ENCODE measurements at regions not wholly inside any gene's neighbourhood (a gene's known extent, or its start where the extent isn't known, plus 50 kb on each side); places are given as distances from the start of the nearest gene placed in this dataset.

DNA sequence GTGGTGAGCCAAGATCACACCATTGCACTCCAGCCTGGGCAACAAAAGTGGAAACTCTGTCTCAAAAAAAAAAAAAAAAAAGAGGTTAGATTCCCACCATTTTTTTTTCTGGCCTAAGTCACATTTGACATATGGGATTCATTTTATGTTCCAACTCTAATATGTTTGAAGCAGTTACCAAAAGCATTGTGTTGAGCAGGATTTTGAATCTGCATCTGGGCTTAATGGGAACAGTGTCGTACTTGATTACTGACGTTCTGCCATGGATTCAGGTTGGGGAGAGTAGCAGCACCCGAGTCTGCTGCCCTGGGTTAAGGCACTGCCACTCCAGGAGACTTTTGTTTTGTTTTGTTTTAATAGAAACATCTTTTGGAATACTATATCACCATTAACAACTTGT is 348.7 kb upstream of the TBL1XR1 start:
- DNase-seq = no peak

GRCh38 chr3:177547711-177548350 is 350.5 kb upstream of the TBL1XR1 start:
- no peak for DNase-seq

DNA sequence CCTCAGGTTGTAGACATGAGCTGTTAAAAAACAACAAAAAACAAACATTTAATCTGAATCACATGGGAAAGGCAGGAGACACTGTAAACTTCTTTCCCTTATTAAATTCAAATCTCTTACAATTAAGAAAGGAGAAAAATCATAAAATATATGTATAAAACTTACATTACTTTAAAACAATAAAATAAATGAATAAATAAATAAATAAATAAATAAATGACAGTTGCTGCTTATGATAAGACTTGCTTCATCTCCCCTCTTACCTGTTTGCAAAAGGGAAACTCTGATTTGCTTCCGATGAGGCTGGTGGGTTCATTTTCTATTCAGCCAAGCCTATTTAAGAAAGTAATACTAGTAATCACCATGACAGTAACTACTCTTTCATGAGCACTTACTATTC is 353.4 kb upstream of the TBL1XR1 start:
- DNase-seq = no peak

GRCh38 chr3:177551431-177551836 is 354.2 kb upstream of the TBL1XR1 start:
- no peak for DNase-seq

- DNase-seq = no peak
These were observed 354.8 kb upstream of the TBL1XR1 start for GRCh38 chr3:177552051-177552450.

DNA sequence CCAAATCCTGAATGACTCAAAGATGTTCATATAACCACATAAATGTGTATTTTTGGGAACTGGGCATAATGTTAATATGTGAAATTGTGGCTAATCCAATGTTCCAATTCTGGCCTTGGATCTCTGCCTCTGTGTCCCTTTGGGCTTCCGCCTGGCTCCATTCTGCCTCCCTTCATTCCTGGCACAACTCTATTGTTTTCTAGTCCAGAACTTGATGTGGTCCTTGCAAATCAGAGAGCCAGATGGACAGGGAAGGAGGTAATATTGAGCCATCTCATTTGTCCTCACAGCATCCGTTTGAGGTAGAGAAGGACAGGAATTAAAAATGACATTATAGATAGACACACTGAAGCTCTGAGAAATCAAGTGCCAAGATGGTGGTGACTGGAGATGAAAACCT is 355.7 kb upstream of the TBL1XR1 start:
- no peak for DNase-seq

GRCh38 chr3:177553579-177553978 is 356.3 kb upstream of the TBL1XR1 start:
- no peak for DNase-seq

DNA sequence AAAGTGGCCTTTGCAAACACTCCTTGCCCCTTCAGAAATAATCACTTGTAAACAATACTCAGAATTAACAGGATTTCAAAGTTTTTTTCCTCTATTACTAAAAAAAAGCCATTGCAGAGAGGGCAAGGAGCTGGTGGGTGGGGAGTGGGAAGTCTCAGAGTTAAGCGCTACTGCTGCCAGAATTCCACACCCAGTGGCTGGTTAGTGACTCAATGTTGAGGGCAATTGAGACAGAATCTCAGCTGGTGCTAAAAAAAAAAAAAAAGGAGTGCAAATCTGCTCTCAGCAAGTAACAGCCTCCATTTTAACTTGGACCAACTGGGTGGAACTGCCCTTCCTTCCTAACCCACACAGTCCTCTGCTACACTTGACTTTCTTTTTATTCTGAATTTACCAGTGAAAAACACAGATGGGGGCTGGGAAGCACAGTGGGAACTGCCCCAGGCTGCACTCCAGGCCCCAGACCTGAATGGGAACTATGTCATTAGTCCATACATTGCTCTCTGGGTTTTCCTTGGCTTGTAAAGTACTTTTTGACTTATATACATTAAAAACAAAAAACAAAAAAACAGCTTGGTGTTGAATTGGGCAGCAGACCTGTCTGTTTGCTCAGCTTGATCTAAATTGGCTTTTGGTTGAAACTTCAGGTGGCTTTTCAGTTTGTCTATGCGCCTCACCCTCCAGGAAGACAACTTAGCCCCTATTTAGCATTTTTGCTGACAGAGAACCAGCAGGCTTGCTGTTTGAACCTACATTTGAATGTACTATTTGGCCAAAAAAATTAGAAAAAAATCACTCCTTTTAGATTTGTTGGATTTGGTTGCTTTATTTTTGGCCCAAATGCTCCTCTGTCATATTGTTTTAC is 357.8 kb upstream of the TBL1XR1 start:
- DNase-seq = peak; percentile 62

- no peak for DNase-seq
These were observed 360.3 kb upstream of the TBL1XR1 start for GRCh38 chr3:177557548-177557947.

DNA sequence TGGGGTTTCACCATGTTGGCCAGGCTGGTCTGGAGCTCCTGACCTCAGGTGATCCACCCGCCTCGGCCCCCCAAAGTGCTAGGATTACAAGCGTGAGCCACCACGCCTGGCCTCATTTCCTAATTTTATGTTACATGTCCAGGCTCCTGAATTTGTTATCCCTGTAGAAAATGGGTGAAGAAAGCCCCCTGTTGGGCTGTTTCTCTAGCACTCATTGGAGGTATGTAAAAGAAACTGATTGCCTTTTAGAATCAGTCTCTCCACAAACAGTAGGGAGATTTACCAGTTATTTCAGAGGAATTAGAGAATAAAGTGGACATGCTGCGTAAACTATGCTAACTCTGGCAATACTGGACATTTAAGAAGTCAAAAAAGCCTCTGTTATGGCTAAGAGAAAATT is 364.1 kb upstream of the TBL1XR1 start:
- DNase-seq = no peak

- no peak for DNase-seq
These were observed 364.6 kb upstream of the TBL1XR1 start for GRCh38 chr3:177561769-177562392.

DNA sequence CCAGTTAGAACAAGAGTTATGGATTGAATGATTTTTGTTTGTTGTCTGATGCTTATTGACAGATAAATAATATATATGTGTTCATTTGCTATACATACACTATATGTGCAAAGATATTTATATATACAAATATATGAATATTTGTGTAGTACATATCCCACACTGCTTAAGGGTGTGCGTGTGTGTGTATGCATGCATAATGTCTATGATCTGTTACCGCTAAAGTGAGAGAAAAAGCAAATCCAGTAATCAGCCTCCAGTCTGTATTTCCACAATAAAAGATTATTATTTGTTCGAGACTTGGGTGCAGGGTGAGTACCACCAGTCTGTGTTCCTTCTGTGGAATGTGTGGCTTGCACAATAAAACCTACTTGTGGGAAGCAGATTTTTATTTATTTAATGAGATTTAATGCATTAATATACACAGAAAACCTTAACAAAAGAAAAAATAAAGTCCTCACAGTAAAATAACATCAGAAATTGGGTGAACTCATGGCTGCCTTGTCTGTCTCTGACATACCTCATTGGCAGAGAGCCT is 366.0 kb upstream of the TBL1XR1 start:
- DNase-seq = no peak

- no peak for DNase-seq
These were observed 366.5 kb upstream of the TBL1XR1 start for GRCh38 chr3:177563792-177564191.

GRCh38 chr3:177565981-177566380 is 368.7 kb upstream of the TBL1XR1 start:
- DNase-seq = no peak

- peak; percentile 19 for DNase-seq
These were observed 370.6 kb upstream of the TBL1XR1 start for GRCh38 chr3:177567833-177568232.

DNA sequence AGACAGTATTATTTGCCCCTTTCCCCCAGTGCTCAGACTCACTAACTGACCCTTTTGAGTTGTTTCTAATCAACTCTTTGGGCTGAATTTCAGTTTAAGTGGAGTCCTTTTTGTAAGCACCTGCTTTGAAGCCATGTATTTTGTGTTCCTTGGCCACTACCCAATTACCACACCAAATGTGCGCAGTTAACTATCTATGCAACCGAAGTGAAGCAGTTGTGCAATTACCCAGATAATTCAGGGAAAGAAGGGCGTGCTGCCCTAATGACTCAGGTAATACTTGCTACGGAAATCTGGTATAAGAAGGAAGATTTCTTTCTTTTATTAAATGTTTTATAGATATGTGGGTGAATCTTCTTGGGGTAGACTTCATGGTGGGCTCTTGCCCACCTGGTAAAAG is 371.9 kb upstream of the TBL1XR1 start:
- DNase-seq = no peak

- peak; percentile 78 for DNase-seq
These were observed 372.8 kb upstream of the TBL1XR1 start for GRCh38 chr3:177569875-177570657.

- DNase-seq = no peak
These were observed 374.1 kb upstream of the TBL1XR1 start for GRCh38 chr3:177571271-177571943.

GRCh38 chr3:177571944-177572315 is 374.6 kb upstream of the TBL1XR1 start:
- DNase-seq = no peak

GRCh38 chr3:177574222-177574856 is 377.1 kb upstream of the TBL1XR1 start:
- peak; percentile 59 for DNase-seq

- DNase-seq = no peak
These were observed 379.5 kb upstream of the TBL1XR1 start for GRCh38 chr3:177576746-177577145.

GRCh38 chr3:177578488-177578887 is 381.2 kb upstream of the TBL1XR1 start:
- no peak for DNase-seq

Measured in fibroblast of skin of right biceps (primary cell).